Retinal pigment epithelial cell (primary cell): ENCODE measurements at regions not wholly inside any gene's neighbourhood (a gene's known extent, or its start where the extent isn't known, plus 50 kb on each side); places are given as distances from the start of the nearest gene placed in this dataset.

ENCODE experiments used
- DNase-seq: peaks from one replicate; pipeline ENCODE4 v3.0.0-alpha.2; 2010; ENCODE audit warnings: low read depth
- H3K4me3 ChIP-seq: 2 replicates; pipeline ENCODE4 v1.5.1; 2011; ENCODE audit warnings: mild to moderate bottlenecking, low read length, control low read depth, moderate library complexity
- TF ChIP-seq, protein P1 (sequence below): conservative IDR thresholded peaks from 2 replicates; pipeline ENCODE4 v1.5.1; 2011; ENCODE audit warnings: low read depth, low read length, control low read depth, inconsistent platforms

DNA sequence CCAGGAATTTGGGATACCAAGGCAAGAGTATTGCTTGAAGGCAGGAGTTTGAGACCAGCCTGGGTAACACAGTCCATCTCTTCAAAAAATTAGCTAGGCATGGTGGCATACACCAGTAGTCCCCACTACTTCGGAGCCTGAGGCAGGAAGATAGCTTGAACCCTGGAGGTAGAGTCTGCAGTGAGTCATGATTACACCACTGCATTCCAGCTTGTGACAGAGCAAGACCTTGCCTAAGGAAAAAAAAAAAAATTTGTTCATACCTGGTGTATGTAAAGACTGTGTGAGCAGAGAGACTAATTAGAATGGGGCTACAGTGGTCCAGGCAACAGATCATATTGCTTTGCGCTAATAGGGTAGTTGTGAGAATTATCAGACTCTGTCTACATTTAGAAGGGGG, 778.3 kb upstream of the PCDH20 start:
- H3K4me3 ChIP-seq, result no peak overlapping the region
- TF ChIP-seq, protein P1, sequence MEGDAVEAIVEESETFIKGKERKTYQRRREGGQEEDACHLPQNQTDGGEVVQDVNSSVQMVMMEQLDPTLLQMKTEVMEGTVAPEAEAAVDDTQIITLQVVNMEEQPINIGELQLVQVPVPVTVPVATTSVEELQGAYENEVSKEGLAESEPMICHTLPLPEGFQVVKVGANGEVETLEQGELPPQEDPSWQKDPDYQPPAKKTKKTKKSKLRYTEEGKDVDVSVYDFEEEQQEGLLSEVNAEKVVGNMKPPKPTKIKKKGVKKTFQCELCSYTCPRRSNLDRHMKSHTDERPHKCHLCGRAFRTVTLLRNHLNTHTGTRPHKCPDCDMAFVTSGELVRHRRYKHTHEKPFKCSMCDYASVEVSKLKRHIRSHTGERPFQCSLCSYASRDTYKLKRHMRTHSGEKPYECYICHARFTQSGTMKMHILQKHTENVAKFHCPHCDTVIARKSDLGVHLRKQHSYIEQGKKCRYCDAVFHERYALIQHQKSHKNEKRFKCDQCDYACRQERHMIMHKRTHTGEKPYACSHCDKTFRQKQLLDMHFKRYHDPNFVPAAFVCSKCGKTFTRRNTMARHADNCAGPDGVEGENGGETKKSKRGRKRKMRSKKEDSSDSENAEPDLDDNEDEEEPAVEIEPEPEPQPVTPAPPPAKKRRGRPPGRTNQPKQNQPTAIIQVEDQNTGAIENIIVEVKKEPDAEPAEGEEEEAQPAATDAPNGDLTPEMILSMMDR, result no peak
- no peak for DNase-seq

GRCh38 chr13:62185631-62186255, 770.1 kb upstream of the PCDH20 start:
- TF ChIP-seq, protein P1, result no peak
- H3K4me3 ChIP-seq, result no peak overlapping the region
- no peak for DNase-seq

DNA sequence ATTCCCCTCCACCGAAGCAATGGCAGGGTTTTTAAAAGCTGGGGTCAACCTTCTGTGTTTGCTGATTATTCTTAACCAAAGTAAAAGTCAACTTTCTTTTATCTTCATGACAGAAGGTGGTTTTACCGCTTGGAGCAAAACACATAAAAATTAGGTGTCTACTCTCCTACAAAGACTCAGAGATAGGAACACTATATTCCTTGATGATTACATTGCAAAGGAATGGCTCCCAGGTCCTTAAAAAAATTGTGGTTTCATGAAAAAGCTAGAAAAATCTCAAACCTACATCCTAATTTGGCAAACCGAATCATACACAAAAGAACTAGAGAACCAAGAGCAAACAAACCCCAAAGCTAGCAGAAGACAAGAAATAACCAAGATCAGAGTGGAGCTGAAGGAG, 760.4 kb upstream of the PCDH20 start:
- TF ChIP-seq, protein P1, result no peak
- no peak for DNase-seq
- no peak overlapping the region for H3K4me3 ChIP-seq

DNA sequence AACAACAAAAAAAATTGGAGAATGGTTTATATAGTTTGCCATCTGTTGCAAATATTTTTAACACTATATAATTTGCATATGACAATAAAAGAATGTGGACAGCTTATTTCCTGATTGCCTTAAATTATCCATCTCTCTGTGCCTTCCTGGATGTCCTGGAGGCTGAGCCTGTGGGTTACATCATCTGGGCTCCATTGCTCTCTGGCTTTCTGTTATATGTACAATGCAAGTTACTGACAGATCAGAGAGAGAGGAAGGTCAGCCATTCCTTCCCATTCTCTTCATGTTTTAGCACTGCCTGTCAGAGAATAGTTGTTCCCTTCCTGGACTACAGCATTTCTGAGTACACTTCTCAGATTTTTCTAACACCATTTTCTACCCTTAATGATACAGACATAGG, 758.3 kb upstream of the PCDH20 start:
- H3K4me3 ChIP-seq, result no peak overlapping the region
- TF ChIP-seq, protein P1, result no peak
- no peak for DNase-seq

- H3K4me3 ChIP-seq, result no peak overlapping the region
- TF ChIP-seq, protein P1, result no peak
- DNase-seq, result no peak
Observed at GRCh38 chr13:62171697-62172096, 756.0 kb upstream of the PCDH20 start.

DNA sequence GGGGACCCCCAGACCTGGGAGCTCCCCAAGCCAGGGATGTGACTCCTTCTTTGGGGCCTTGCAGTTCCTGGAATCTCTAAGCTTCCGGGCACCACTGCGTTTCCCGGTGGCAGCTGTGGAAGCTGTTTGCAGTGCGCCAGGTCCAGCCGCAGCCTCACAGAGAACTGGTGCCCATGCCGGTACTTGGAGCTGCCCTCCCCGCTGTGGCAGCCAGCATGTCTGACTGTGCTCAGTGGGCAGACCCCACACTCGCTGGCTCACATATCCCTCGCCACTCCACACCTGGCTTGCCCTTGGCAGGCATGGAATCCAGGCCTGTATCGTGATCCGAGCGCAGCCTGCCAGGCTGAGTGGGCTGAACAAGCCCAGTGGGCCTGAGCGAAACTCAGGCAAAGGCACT, 753.2 kb upstream of the PCDH20 start:
- H3K4me3 ChIP-seq, result no peak overlapping the region
- TF ChIP-seq, protein P1, result no peak
- no peak for DNase-seq

DNA sequence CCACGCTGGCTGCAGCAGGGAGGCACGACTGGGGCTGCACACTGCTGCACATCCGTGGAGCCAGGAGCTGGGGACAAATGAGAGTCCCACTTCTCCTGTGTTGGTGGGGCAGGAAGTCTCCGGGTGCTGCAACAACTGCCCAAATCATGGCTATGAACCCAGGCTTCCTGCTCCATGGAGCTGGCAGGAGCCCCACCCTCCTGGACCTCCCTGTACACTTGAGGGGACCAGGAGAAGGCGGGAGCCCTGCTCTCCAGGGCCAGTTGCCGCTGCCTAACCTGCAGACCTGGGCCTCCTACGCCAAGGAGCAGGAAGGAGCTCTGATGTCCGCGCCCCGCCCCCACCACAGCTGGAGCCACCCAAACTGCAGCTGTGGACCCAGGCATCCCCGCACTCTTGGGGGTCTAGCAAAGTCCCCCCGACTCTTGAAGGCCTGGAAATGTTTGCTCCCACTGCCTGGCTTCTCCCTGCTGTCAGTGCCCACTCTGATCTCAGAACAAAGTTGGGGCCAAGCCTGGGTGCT, 752.1 kb upstream of the PCDH20 start:
- no peak for DNase-seq
- TF ChIP-seq, protein P1, result no peak
- no peak overlapping the region for H3K4me3 ChIP-seq
